IMR-90 (cell line): ENCODE measurements at regions not wholly inside any gene's neighbourhood (a gene's known extent, or its start where the extent isn't known, plus 50 kb on each side); places are given as distances from the start of the nearest gene placed in this dataset.

ENCODE experiments used
- ATAC-seq: fragments of 200-7000 bp; cut with Tn5 transposase; 2 replicates; pipeline ENCODE4 v1.9.1; 2020; ENCODE audit warnings: low read depth, mild to moderate bottlenecking, moderate library complexity
- BruUV-seq: library from RNA; stranded (reverse); fragments of 400-500 nt; replicated peaks from 2 replicates; lab custom pipeline; 2021; lab: Mats Ljungman, UMichigan
- CTCF ChIA-PET: fragments of 300-600 bp; formaldehyde crosslinking; extraction: SDS; loops from one replicate; lab custom pipeline; 2021; ENCODE audit warnings: antibody characterized with exemption; lab: Yijun Ruan, JAX
- POLR2A ChIA-PET: fragments of 300-600 bp; sonication (Branson Sonifier 250); formaldehyde crosslinking; loops from one replicate; lab custom pipeline; 2022; ENCODE audit warnings: antibody characterized with exemption; ENCODE audit not compliant: unreplicated experiment; lab: Charles Lee
- DNase-seq: peaks from one replicate; pipeline ENCODE4 v3.0.0; 2013
- H2AFZ ChIP-seq: replicated peaks from 2 replicates; pipeline ENCODE3; 2013; ENCODE audit warnings: low read length, mild to moderate bottlenecking; ENCODE audit not compliant: poor library complexity
- H2AK5ac ChIP-seq: 2 replicates; pipeline ENCODE4 v1.6.1; 2013; ENCODE audit warnings: low read depth, low read length, inconsistent platforms
- H2AK9ac ChIP-seq: replicated peaks from 2 replicates; pipeline ENCODE3; 2013; ENCODE audit warnings: mild to moderate bottlenecking, low read depth, low read length, moderate library complexity; ENCODE audit not compliant: poor library complexity
- H2BK120ac ChIP-seq: 2 replicates; pipeline ENCODE4 v1.6.1; 2013; ENCODE audit warnings: low read depth, low read length, inconsistent platforms
- H2BK15ac ChIP-seq: 3 replicates; pipeline ENCODE4 v1.6.1; 2013; ENCODE audit warnings: low read depth, low read length, inconsistent platforms
- H2BK20ac ChIP-seq: 2 replicates; pipeline ENCODE4 v1.6.1; 2013; ENCODE audit warnings: low read depth, mild to moderate bottlenecking, inconsistent platforms, low read length, moderate library complexity
- H2BK5ac ChIP-seq: 2 replicates; pipeline ENCODE4 v1.6.1; 2013; ENCODE audit warnings: mild to moderate bottlenecking, low read depth, low read length, inconsistent platforms; ENCODE audit not compliant: poor library complexity, severe bottlenecking
- H3K14ac ChIP-seq: replicated peaks from 2 replicates; pipeline ENCODE4 v1.6.1; 2013; ENCODE audit warnings: low read depth, low read length, inconsistent platforms
- H3K18ac ChIP-seq: 2 replicates; pipeline ENCODE4 v1.6.1; 2013; ENCODE audit warnings: low read depth, low read length, control low read depth
- H3K23ac ChIP-seq: 2 replicates; pipeline ENCODE4 v1.6.1; 2013; ENCODE audit warnings: low read depth, low read length, inconsistent platforms
- H3K27ac ChIP-seq: 2 replicates; pipeline ENCODE4 v1.5.1; 2013; ENCODE audit warnings: mild to moderate bottlenecking, control low read depth, low read length; ENCODE audit not compliant: insufficient read depth
- H3K27me3 ChIP-seq: 2 replicates; pipeline ENCODE4 v1.6.1; 2013; ENCODE audit warnings: low read length; ENCODE audit not compliant: control insufficient read depth, insufficient read depth
- H3K36me3 ChIP-seq: 2 replicates; pipeline ENCODE4 v1.6.1; 2013; ENCODE audit warnings: low read length, mixed read lengths; ENCODE audit not compliant: control insufficient read depth, insufficient read depth
- H3K4ac ChIP-seq: 2 replicates; pipeline ENCODE4 v1.6.1; 2013; ENCODE audit warnings: low read depth, low read length, inconsistent platforms
- H3K4me1 ChIP-seq: 2 replicates; pipeline ENCODE4 v1.6.1; 2013; ENCODE audit warnings: low read length, mixed read lengths; ENCODE audit not compliant: control insufficient read depth, insufficient read depth
- H3K4me2 ChIP-seq: 2 replicates; pipeline ENCODE4 v1.6.1; 2013; ENCODE audit warnings: low read depth, mild to moderate bottlenecking, control low read depth, low read length, moderate library complexity
- H3K4me3 ChIP-seq: 2 replicates; pipeline ENCODE4 v1.5.1; 2013; ENCODE audit warnings: low read depth, mild to moderate bottlenecking, control low read depth, low read length, moderate library complexity; ENCODE audit not compliant: insufficient read depth
- H3K56ac ChIP-seq: 2 replicates; pipeline ENCODE4 v1.6.1; 2013; ENCODE audit warnings: low read length, inconsistent platforms; ENCODE audit not compliant: insufficient read depth; ENCODE audit errors: extremely low read depth
- H3K79me1 ChIP-seq, 2 experiments: 2 replicates each; pipeline ENCODE4 v1.6.1; 2013; ENCODE audit warnings: low read length in 2 of 2, inconsistent platforms in 1 of 2, low read depth in 1 of 2
- H3K9ac ChIP-seq: 2 replicates; pipeline ENCODE4 v1.6.1; 2013; ENCODE audit warnings: low read depth, low read length, control low read depth
- H3K9me1 ChIP-seq: 2 replicates; pipeline ENCODE4 v1.6.1; 2013; ENCODE audit warnings: low read length, inconsistent platforms; ENCODE audit not compliant: insufficient read depth
- H3K9me3 ChIP-seq: 2 replicates; pipeline ENCODE4 v1.6.1; 2013; ENCODE audit warnings: low read length; ENCODE audit not compliant: control insufficient read depth, insufficient read depth
- H4K20me1 ChIP-seq: 2 replicates; pipeline ENCODE4 v1.6.1; 2013; ENCODE audit warnings: low read length, inconsistent platforms; ENCODE audit not compliant: insufficient read depth
- H4K5ac ChIP-seq: 2 replicates; pipeline ENCODE4 v1.6.1; 2013; ENCODE audit warnings: mild to moderate bottlenecking, low read depth, low read length, control low read depth
- H4K8ac ChIP-seq, 2 experiments: 2 replicates each; pipeline ENCODE4 v1.6.1; 2013; ENCODE audit warnings: low read depth in 2 of 2, low read length in 2 of 2, control low read depth in 1 of 2, inconsistent platforms in 1 of 2
- H4K91ac ChIP-seq: 2 replicates; pipeline ENCODE4 v1.6.1; 2013; ENCODE audit warnings: low read depth, low read length, inconsistent platforms; ENCODE audit not compliant: insufficient read depth
- BHLHE40 ChIP-seq: fragments of 150-350 bp; IDR thresholded peaks from 2 replicates; pipeline ENCODE4 v1.6.1; 2016; ENCODE audit warnings: mild to moderate bottlenecking, low read depth, low read length
- CEBPB ChIP-seq: IDR thresholded peaks from 2 replicates; pipeline ENCODE4 v1.6.1; 2012; ENCODE audit warnings: low read depth, low read length, improper control_type of control experiment
- CHD1 ChIP-seq: IDR thresholded peaks from 2 replicates; pipeline ENCODE4 v1.6.1; 2012; ENCODE audit warnings: low read depth, low read length, improper control_type of control experiment
- FOS ChIP-seq: fragments of 150-350 bp; IDR thresholded peaks from 2 replicates; pipeline ENCODE4 v1.6.1; 2016; ENCODE audit warnings: low read depth, low read length
- MAFK ChIP-seq: IDR thresholded peaks from 2 replicates; pipeline ENCODE4 v1.6.1; 2012; ENCODE audit warnings: low read depth, low read length, improper control_type of control experiment
- MAZ ChIP-seq: IDR thresholded peaks from 2 replicates; pipeline ENCODE4 v1.6.1; 2012; ENCODE audit warnings: low read depth, mild to moderate bottlenecking, low read length, improper control_type of control experiment, moderate library complexity, borderline replicate concordance
- MXI1 ChIP-seq: IDR thresholded peaks from 2 replicates; pipeline ENCODE4 v1.6.1; 2012; ENCODE audit warnings: low read depth, mild to moderate bottlenecking, low read length, moderate library complexity, borderline replicate concordance
- NFE2L2 ChIP-seq: fragments of 150-350 bp; IDR thresholded peaks from 2 replicates; pipeline ENCODE4 v1.6.1; 2016; ENCODE audit warnings: low read depth, mild to moderate bottlenecking, low read length
- POLR2A ChIP-seq: IDR thresholded peaks from 2 replicates; pipeline ENCODE4 v1.6.1; 2012; ENCODE audit warnings: mild to moderate bottlenecking, low read depth, low read length
- RAD21 ChIP-seq: IDR thresholded peaks from 2 replicates; pipeline ENCODE4 v1.6.1; 2012; ENCODE audit warnings: low read length, improper control_type of control experiment
- RCOR1 ChIP-seq: IDR thresholded peaks from 2 replicates; pipeline ENCODE4 v1.6.1; 2012; ENCODE audit warnings: mild to moderate bottlenecking, low read length, improper control_type of control experiment; ENCODE audit not compliant: insufficient replicate concordance
- RFX5 ChIP-seq: IDR thresholded peaks from 2 replicates; pipeline ENCODE4 v1.8.0; 2012; ENCODE audit warnings: low read depth, mild to moderate bottlenecking, low read length, moderate library complexity
- SMC3 ChIP-seq: fragments of 150-350 bp; IDR thresholded peaks from 2 replicates; pipeline ENCODE4 v1.6.1; 2016; ENCODE audit warnings: low read depth, mild to moderate bottlenecking, antibody characterized with exemption, low read length, moderate library complexity
- WGBS, 2 experiments: methylation state at CpG; one replicate each; pipeline versions ENCODE4 v1.1.5 to v1.1.7; 2013; ENCODE audit warnings: missing lambda C conversion rate in 2 of 2; ENCODE audit not compliant: insufficient read length in 1 of 2; ENCODE audit errors: extremely low coverage in 2 of 2; 5-methylcytosine and 5-hydroxymethylcytosine counted together
- dilution Hi-C: fragments of 300-500 bp; cut with HindIII; formaldehyde crosslinking; loops from one replicate; pipeline ENCODE4 v1.14.3; 2018; ENCODE audit warnings: low sequenced_read_pairs; ENCODE audit not compliant: unreplicated experiment
- in situ Hi-C: fragments of 300-500 bp; cut with MboI; formaldehyde crosslinking; loops from 3 replicates; pipeline ENCODE4 v1.14.3; 2019; ENCODE audit warnings: low sequenced_read_pairs, inconsistent platforms, mixed read lengths
- intact Hi-C: fragments of 100-400 bp; cut with micrococcal nuclease; formaldehyde crosslinking; loops from 2 replicates; pipeline ENCODE4 v1.10.0; 2022
- TF ChIP-seq, protein P1 (sequence below): fragments of 150-350 bp; IDR thresholded peaks from 2 replicates; pipeline ENCODE4 v1.6.1; 2016; ENCODE audit warnings: low read depth, mild to moderate bottlenecking, low read length, moderate library complexity, borderline replicate concordance
- TF ChIP-seq, protein P2 (sequence below): conservative IDR thresholded peaks from 2 replicates; pipeline ENCODE4 v1.5.1; 2012; ENCODE audit warnings: mild to moderate bottlenecking, low read depth, low read length, improper control_type of control experiment
- TF ChIP-seq, protein P3 (sequence below): fragments of 150-350 bp; IDR thresholded peaks from 2 replicates; pipeline ENCODE4 v1.6.1; 2017; ENCODE audit warnings: mild to moderate bottlenecking, antibody characterized with exemption, low read length, low read depth

- dilution Hi-C loops: no loop called here
- no peak for ATAC-seq
- Histone ChIP-seq H3K18ac (no peak overlapping the region), H2AK9ac (no peak overlapping the region), H4K20me1 (no peaks in the 10 kb centered on the region), H3K36me3 (no peaks in the 10 kb centered on the region), H4K91ac (no peak overlapping the region), H3K9me3 (no peaks in the 10 kb centered on the region), H3K79me1 (no peaks in the 10 kb centered on the region), H3K23ac (no peak overlapping the region), H2BK15ac (no peak overlapping the region), H2BK20ac (no peak overlapping the region), H3K4me3 (no peak overlapping the region), H3K14ac (no peak overlapping the region), H3K56ac (no peak overlapping the region), H3K4me2 (no peak overlapping the region), H4K5ac (no peak overlapping the region), H3K9ac (no peak overlapping the region), H3K4ac (no peak overlapping the region), H3K4me1 (no peaks in the 10 kb centered on the region), H2AK5ac (no peak overlapping the region), H4K8ac (no peak overlapping the region), H3K9me1 (no peaks in the 10 kb centered on the region), H2BK120ac (no peak overlapping the region), H3K27me3 (no peaks in the 10 kb centered on the region), H2AFZ (no peak overlapping the region), H3K27ac (no peak overlapping the region), H2BK5ac (no peak overlapping the region)
- intact Hi-C loops: no loop called here
- TF ChIP-seq POLR2A (no peak), CHD1 (no peak), MAZ (no peak), SMC3 (no peak), FOS (no peak), MXI1 (no peak), RAD21 (no peak), RFX5 (no peak), RCOR1 (no peak), MAFK (no peak), CEBPB (no peak), BHLHE40 (no peak), NFE2L2 (no peak)
- TF ChIP-seq, protein P1, sequence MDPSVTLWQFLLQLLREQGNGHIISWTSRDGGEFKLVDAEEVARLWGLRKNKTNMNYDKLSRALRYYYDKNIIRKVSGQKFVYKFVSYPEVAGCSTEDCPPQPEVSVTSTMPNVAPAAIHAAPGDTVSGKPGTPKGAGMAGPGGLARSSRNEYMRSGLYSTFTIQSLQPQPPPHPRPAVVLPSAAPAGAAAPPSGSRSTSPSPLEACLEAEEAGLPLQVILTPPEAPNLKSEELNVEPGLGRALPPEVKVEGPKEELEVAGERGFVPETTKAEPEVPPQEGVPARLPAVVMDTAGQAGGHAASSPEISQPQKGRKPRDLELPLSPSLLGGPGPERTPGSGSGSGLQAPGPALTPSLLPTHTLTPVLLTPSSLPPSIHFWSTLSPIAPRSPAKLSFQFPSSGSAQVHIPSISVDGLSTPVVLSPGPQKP: no peak
- TF ChIP-seq, protein P2, sequence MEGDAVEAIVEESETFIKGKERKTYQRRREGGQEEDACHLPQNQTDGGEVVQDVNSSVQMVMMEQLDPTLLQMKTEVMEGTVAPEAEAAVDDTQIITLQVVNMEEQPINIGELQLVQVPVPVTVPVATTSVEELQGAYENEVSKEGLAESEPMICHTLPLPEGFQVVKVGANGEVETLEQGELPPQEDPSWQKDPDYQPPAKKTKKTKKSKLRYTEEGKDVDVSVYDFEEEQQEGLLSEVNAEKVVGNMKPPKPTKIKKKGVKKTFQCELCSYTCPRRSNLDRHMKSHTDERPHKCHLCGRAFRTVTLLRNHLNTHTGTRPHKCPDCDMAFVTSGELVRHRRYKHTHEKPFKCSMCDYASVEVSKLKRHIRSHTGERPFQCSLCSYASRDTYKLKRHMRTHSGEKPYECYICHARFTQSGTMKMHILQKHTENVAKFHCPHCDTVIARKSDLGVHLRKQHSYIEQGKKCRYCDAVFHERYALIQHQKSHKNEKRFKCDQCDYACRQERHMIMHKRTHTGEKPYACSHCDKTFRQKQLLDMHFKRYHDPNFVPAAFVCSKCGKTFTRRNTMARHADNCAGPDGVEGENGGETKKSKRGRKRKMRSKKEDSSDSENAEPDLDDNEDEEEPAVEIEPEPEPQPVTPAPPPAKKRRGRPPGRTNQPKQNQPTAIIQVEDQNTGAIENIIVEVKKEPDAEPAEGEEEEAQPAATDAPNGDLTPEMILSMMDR: no peak
- TF ChIP-seq, protein P3, sequence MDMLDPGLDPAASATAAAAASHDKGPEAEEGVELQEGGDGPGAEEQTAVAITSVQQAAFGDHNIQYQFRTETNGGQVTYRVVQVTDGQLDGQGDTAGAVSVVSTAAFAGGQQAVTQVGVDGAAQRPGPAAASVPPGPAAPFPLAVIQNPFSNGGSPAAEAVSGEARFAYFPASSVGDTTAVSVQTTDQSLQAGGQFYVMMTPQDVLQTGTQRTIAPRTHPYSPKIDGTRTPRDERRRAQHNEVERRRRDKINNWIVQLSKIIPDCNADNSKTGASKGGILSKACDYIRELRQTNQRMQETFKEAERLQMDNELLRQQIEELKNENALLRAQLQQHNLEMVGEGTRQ: no peak
- CTCF ChIA-PET: no interaction called here
- in situ Hi-C loops: no loop called here
- POLR2A ChIA-PET: no interaction called here
- BruUV-seq: no TSS peak
- 82% methylated on average over 2 of the region's 8 CpGs; no CpG with 5 or more reads in 1 of the 2 experiments for WGBS, 2 experiments
- DNase-seq: no peak
Observed at GRCh38 chr5:40078898-40079575, 600.7 kb upstream of the PTGER4 start.
